Brain microvascular endothelial cell (primary cell): ENCODE measurements at regions not wholly inside any gene's neighbourhood (a gene's known extent, or its start where the extent isn't known, plus 50 kb on each side); places are given as distances from the start of the nearest gene placed in this dataset.
"Not testable (repeated sequence)": the region's sequence is repeated elsewhere in the genome, so short reads cannot be mapped to it uniquely, and the experiment has no call there.

Source experiments
- DNase-seq: peaks from one replicate; pipeline ENCODE4 v3.0.0-alpha.2; 2020
- H3K27ac ChIP-seq: fragments of 250-450 bp; sonication (Bioruptor Pico); 2 replicates; pipeline ENCODE4 v1.5.1; 2020; ENCODE audit warnings: mild to moderate bottlenecking, moderate library complexity
- H3K27me3 ChIP-seq: fragments of 250-450 bp; sonication (Bioruptor Pico); replicated peaks from 2 replicates; pipeline ENCODE4 v1.5.1; 2020; ENCODE audit warnings: mild to moderate bottlenecking
- H3K36me3 ChIP-seq: fragments of 250-450 bp; sonication (Bioruptor Pico); replicated peaks from 2 replicates; pipeline ENCODE4 v1.5.1; 2020; ENCODE audit warnings: mild to moderate bottlenecking
- H3K4me3 ChIP-seq: 2 replicates; pipeline ENCODE4 v1.5.1; 2011; ENCODE audit warnings: low read depth, mild to moderate bottlenecking, control low read depth, low read length, moderate library complexity
- in situ Hi-C: cut with HindIII; loops from 2 replicates; pipeline ENCODE4 v1.10.0; 2017; ENCODE audit warnings: low sequenced_read_pairs, low pct_ligation_motif_present
- TF ChIP-seq, protein P1 (sequence below): IDR thresholded peaks from 2 replicates; pipeline ENCODE4 v1.5.1; 2011; ENCODE audit warnings: low read depth, mild to moderate bottlenecking, moderate library complexity, low read length, control low read depth, inconsistent platforms; ENCODE audit errors: missing control alignments

DNA sequence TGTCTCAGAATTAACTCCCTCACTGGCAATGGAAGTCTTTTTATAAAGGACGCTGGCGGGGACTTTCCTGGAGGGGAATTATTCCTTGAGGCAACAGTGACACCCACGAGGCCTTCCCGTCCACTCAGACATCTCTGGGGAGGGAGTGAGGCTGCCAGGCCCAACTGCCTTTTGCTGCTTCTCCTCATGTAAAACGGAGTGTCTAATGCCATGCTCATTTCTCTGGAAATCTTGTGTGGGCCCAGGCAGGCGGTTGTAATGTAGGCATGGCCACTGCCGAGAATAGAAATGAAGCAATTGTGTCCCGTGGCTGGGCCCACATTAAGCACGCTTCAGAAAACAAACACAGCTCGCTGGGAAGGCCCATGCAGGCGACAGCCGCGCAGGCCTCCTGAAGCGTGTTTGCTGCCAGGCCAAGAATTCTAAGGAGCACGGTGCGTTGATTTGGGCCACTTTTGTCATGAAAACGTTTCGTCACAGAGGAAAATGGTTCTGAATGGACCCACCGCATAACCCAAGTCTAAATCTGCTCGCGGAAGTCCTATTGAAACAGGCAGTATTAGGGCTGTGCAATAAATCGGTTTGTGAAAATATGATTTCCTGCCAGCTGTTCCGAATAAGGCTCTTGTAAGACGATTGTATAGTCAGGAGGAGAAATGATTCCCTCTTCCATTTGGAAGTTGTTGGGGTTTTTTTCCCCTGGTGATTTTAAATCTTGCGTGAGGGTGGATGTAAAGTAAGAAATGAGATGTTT, 104.2 kb upstream of the CHST15 start:
- in situ Hi-C loops, result no loop called here
- Histone ChIP-seq H3K27me3 (no peaks in the 10 kb centered on the region), H3K27ac (no peak overlapping the region), H3K4me3 (no peak overlapping the region), H3K36me3 (no peaks in the 10 kb centered on the region)
- DNase-seq, result no peak
- TF ChIP-seq, protein P1, sequence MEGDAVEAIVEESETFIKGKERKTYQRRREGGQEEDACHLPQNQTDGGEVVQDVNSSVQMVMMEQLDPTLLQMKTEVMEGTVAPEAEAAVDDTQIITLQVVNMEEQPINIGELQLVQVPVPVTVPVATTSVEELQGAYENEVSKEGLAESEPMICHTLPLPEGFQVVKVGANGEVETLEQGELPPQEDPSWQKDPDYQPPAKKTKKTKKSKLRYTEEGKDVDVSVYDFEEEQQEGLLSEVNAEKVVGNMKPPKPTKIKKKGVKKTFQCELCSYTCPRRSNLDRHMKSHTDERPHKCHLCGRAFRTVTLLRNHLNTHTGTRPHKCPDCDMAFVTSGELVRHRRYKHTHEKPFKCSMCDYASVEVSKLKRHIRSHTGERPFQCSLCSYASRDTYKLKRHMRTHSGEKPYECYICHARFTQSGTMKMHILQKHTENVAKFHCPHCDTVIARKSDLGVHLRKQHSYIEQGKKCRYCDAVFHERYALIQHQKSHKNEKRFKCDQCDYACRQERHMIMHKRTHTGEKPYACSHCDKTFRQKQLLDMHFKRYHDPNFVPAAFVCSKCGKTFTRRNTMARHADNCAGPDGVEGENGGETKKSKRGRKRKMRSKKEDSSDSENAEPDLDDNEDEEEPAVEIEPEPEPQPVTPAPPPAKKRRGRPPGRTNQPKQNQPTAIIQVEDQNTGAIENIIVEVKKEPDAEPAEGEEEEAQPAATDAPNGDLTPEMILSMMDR, result no peak

DNA sequence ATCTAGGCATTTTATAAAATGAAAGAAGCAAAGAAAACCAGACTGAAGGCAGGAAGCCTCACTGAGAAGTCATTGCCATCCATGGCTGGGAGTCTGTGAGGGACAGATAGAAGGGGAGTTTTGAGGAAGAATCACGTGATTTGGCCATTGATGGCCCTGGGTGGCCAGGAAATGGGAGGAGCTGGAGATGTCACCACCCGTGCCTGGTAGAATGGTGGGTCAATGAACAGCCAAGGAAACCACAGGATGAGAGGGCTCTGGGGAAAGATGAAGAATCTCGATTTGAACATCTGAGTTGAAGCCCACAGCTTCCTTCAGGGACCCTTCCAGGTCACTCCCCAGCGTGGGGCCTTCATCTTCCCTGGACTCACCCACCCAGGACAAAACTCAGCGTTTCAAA, 103.3 kb upstream of the CHST15 start:
- H3K4me3 ChIP-seq, result no peak overlapping the region
- TF ChIP-seq, protein P1, result no peak
- no peaks in the 10 kb centered on the region for H3K36me3 ChIP-seq
- H3K27me3 ChIP-seq, result no peaks in the 10 kb centered on the region
- no peak for DNase-seq
- in situ Hi-C loops, result no loop called here
- H3K27ac ChIP-seq, result no peak overlapping the region

DNA sequence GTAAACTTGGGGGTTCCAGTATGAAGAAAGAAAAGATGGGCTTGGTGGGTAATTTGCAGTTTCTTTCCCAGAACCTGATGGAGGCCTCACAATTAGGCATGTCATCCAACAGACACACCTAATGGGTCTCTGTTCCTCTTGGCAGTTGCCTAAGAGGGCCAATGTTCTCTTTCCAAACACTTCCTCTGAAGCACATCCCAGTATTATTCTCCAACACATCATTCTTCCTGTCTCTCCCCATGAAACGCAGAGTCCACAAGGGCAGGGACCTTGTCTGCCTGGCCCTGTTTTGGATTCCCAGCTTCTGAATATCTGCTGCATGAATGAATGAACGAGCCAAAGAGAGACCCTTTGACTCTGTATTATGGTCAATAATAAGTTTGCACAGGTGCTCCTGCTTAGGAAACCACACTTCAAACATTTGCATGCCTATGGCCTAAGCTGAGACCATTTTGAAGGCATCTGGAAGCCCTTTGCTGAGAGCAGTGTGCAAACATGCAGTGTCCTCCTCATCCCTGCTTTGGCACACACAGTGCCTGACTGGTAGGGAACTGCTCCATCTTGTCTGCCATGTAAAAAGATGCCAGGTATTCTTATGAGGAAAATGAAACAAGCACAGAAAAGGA, 100.9 kb upstream of the CHST15 start:
- Histone ChIP-seq H3K27me3 (no peaks in the 10 kb centered on the region), H3K4me3 (no peak overlapping the region), H3K36me3 (no peaks in the 10 kb centered on the region), H3K27ac (no peak overlapping the region)
- TF ChIP-seq, protein P1, result no peak
- DNase-seq, result no peak
- in situ Hi-C loops, result no loop called here

DNA sequence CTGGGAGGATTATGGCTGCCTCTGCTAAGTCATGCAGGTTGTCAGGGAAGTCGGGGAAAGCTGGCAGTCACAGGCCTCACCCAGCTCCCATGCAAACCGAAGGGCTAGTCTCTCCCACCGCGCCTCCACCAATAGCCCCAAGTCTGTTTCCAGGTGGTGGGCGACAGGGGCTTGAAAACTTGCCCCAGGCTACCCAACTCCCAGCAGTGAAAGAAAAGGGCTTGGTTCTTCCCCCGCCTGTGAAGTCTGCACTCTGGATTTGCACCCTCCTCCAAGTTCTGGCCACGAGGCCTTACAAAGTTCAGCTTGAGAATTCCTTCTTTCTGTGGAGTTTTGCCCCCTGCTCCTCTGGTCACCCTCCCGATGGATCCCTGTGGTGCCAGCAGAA, 99.9 kb upstream of the CHST15 start:
- no peak overlapping the region for H3K4me3 ChIP-seq
- in situ Hi-C loops, result no loop called here
- no peak overlapping the region for H3K27ac ChIP-seq
- DNase-seq, result no peak
- H3K27me3 ChIP-seq, result no peaks in the 10 kb centered on the region
- TF ChIP-seq, protein P1, result no peak
- no peaks in the 10 kb centered on the region for H3K36me3 ChIP-seq

DNA sequence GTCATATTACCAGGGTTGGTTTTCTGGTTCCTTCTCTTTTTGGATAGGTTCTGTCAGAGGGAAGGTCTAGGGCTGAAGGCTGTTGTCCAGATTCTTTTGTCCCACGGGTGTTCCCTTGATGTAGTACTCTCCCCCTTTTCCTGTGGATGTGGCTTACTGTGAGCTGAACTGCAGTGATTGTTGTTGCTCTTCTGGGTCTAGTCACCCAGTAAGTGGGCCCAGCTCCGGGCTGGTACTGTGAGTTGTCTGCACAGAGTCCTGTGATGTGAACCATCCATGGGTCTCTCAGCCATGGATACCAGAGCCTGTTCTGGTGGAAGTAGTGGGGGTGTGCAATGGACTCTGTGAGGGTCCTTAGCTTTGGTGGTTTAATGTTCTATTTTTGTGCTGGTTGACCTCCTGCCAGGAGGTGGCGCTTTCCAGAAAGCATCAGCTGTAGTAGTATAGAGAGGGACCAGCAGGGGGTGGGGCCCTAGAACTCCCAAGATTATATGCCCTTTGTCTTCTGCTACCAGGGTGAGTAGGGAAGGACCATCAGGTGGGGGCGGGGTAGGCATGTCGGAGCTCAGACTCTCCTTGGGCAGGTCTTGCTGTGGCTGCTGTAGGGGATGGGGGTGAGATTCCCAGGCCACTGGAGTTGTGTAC, 99.4 kb upstream of the CHST15 start:
- H3K27ac ChIP-seq, H3K36me3 ChIP-seq, H3K4me3 ChIP-seq, DNase-seq, in situ Hi-C loops, H3K27me3 ChIP-seq: not testable (repeated sequence)
- TF ChIP-seq, protein P1, result peak; percentile 48

DNA sequence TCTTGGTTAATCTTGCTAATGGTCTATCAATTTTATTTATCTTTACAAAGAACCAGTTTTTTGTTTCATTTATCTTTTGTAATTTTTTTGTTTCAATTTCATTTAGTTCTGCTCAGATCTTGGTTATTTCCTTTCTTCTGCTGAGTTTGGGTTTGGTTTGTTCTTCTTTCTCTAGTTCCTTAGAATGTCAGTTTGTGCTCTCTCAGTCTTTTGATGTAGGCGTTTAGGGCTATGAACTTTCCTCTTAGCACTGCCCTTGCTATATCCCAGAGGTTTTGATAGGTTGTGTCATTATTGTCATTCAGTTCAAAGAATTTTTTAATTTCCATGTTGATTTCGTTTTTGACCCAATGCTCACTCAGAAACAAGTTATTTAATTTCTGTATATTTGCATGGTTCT, 97.1 kb upstream of the CHST15 start:
- H3K27me3 ChIP-seq, DNase-seq, in situ Hi-C loops, H3K4me3 ChIP-seq, H3K27ac ChIP-seq, H3K36me3 ChIP-seq: not testable (repeated sequence)
